KMS-11 (cell line): ENCODE measurements at regions not wholly inside any gene's neighbourhood (a gene's known extent, or its start where the extent isn't known, plus 50 kb on each side); places are given as distances from the start of the nearest gene placed in this dataset.

Experiments used
- H2AFZ ChIP-seq: fragments of 200-600 bp; sonication (generic); 2 replicates; pipeline ENCODE4 v1.6.1; 2016; ENCODE audit warnings: antibody characterized with exemption, mixed run types, low read depth
- H3K27ac ChIP-seq: fragments of 200-600 bp; sonication (generic); 2 replicates; pipeline ENCODE4 v1.6.1; 2016; ENCODE audit warnings: mild to moderate bottlenecking, mixed run types
- H3K27me3 ChIP-seq: fragments of 200-600 bp; sonication (generic); 2 replicates; pipeline ENCODE4 v1.6.1; 2017; ENCODE audit warnings: mild to moderate bottlenecking, low read depth, mixed run types, moderate library complexity; ENCODE audit not compliant: insufficient read depth
- H3K36me3 ChIP-seq: fragments of 200-600 bp; sonication (generic); 2 replicates; pipeline ENCODE4 v1.6.1; 2017; ENCODE audit warnings: mild to moderate bottlenecking, mixed run types; ENCODE audit not compliant: insufficient read depth
- H3K4me1 ChIP-seq: fragments of 200-600 bp; sonication (generic); 2 replicates; pipeline ENCODE4 v1.6.1; 2016; ENCODE audit warnings: mild to moderate bottlenecking, low read depth, mixed run types; ENCODE audit not compliant: poor library complexity, severe bottlenecking
- H3K4me2 ChIP-seq: fragments of 200-600 bp; sonication (generic); 2 replicates; pipeline ENCODE4 v1.7.0; 2016; ENCODE audit warnings: mild to moderate bottlenecking, mixed run types
- H3K4me3 ChIP-seq: fragments of 200-600 bp; sonication (generic); IDR thresholded peaks from 2 replicates; pipeline ENCODE4 v1.6.1; 2017; ENCODE audit warnings: low read depth, low read length, mixed read lengths; ENCODE audit not compliant: insufficient read depth
- H3K79me2 ChIP-seq: fragments of 200-600 bp; sonication (generic); 2 replicates; pipeline ENCODE4 v1.6.1; 2016; ENCODE audit warnings: low read depth, mixed run types; ENCODE audit not compliant: insufficient read depth
- H3K9ac ChIP-seq: fragments of 200-600 bp; sonication (generic); 2 replicates; pipeline ENCODE4 v1.6.1; 2016; ENCODE audit warnings: mild to moderate bottlenecking, mixed run types
- H4K20me1 ChIP-seq: fragments of 200-600 bp; sonication (generic); 2 replicates; pipeline ENCODE4 v1.6.1; 2016; ENCODE audit warnings: mild to moderate bottlenecking, mixed run types; ENCODE audit not compliant: insufficient read depth
- TF ChIP-seq, protein P1 (sequence below): fragments of 200-600 bp; sonication (generic); conservative IDR thresholded peaks from 2 replicates; pipeline ENCODE4 v1.6.1; 2017; ENCODE audit warnings: low read depth, mild to moderate bottlenecking, antibody characterized with exemption, low read length, moderate library complexity, mixed read lengths

DNA sequence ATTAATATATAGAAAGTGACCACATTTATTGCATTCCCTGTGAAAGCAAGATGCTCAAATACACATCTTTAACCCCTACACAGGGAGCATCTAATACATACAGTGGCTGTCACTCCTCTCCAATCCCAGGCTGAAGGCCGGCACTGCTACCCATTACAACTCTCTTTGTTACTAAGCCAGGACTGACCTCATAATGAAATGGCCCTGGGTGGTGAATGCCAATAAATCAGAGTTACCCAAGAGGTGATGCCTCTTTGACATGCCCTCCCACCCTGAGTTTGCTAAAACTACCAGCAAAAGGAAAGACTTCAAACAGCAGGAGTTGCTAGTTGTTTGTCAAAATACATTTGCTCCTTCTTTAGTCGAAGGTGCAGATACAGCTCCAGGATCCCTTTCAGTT, 214.2 kb downstream of the FOXA2 start:
- no peaks in the 10 kb centered on the region for H3K36me3 ChIP-seq
- H4K20me1 ChIP-seq = no peaks in the 10 kb centered on the region
- no peaks in the 10 kb centered on the region for H3K79me2 ChIP-seq
- no peak overlapping the region for H3K27ac ChIP-seq
- H3K4me3 ChIP-seq = no peak overlapping the region
- H3K4me1 ChIP-seq = no peaks in the 10 kb centered on the region
- no peak overlapping the region for H2AFZ ChIP-seq
- TF ChIP-seq, protein P1, sequence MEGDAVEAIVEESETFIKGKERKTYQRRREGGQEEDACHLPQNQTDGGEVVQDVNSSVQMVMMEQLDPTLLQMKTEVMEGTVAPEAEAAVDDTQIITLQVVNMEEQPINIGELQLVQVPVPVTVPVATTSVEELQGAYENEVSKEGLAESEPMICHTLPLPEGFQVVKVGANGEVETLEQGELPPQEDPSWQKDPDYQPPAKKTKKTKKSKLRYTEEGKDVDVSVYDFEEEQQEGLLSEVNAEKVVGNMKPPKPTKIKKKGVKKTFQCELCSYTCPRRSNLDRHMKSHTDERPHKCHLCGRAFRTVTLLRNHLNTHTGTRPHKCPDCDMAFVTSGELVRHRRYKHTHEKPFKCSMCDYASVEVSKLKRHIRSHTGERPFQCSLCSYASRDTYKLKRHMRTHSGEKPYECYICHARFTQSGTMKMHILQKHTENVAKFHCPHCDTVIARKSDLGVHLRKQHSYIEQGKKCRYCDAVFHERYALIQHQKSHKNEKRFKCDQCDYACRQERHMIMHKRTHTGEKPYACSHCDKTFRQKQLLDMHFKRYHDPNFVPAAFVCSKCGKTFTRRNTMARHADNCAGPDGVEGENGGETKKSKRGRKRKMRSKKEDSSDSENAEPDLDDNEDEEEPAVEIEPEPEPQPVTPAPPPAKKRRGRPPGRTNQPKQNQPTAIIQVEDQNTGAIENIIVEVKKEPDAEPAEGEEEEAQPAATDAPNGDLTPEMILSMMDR = no peak
- no peaks in the 10 kb centered on the region for H3K27me3 ChIP-seq
- H3K9ac ChIP-seq = no peak overlapping the region
- no peak overlapping the region for H3K4me2 ChIP-seq

DNA sequence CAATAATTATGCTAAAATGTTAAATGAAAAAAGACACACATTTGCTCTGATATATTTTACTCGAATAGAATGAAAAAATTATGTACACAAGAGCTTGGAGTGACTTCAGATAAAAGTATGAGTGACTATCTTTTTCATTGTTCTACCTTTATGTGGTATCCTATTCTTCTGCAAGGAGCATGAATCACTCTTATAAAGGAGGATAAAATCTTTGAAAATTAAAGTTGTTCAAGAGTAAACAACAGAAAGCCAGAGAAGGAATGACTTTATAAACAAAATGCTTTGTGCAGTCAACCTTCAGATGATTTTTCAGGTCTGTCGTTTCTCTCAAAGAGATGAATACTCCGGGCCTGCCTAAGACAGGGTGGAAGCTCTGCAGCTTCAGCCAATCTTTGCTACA, 215.3 kb downstream of the FOXA2 start:
- Histone ChIP-seq H3K36me3 (no peaks in the 10 kb centered on the region), H3K4me3 (no peak overlapping the region), H3K4me2 (no peak overlapping the region), H3K27me3 (no peaks in the 10 kb centered on the region), H4K20me1 (no peaks in the 10 kb centered on the region), H3K27ac (no peak overlapping the region), H3K9ac (no peak overlapping the region), H3K79me2 (no peaks in the 10 kb centered on the region), H2AFZ (no peak overlapping the region), H3K4me1 (no peaks in the 10 kb centered on the region)
- TF ChIP-seq, protein P1 = no peak

DNA sequence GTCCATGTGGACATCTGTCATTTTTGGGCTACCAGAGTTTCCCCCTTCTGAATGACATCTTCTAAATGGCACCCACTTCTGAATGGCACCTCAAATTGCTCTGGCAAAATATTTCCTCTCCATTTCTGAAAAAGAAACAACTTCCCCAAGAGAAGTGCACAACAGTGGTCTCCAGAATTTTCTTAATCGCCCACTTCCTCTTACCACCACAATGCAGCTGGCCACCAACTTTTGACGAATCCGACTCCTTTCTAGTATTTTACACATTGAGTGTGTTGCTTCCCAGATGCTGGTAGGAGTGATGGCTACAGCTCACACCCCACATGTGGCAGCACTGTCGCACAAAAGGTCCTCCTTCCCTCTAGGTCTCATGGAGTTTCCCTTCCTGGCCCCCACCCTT, 216.1 kb downstream of the FOXA2 start:
- no peak overlapping the region for H3K27ac ChIP-seq
- TF ChIP-seq, protein P1 = no peak
- H2AFZ ChIP-seq = no peak overlapping the region
- H3K79me2 ChIP-seq = no peaks in the 10 kb centered on the region
- no peak overlapping the region for H3K4me2 ChIP-seq
- no peak overlapping the region for H3K4me3 ChIP-seq
- H3K36me3 ChIP-seq = no peaks in the 10 kb centered on the region
- no peak overlapping the region for H3K9ac ChIP-seq
- H4K20me1 ChIP-seq = no peaks in the 10 kb centered on the region
- H3K4me1 ChIP-seq = no peaks in the 10 kb centered on the region
- H3K27me3 ChIP-seq = no peaks in the 10 kb centered on the region

DNA sequence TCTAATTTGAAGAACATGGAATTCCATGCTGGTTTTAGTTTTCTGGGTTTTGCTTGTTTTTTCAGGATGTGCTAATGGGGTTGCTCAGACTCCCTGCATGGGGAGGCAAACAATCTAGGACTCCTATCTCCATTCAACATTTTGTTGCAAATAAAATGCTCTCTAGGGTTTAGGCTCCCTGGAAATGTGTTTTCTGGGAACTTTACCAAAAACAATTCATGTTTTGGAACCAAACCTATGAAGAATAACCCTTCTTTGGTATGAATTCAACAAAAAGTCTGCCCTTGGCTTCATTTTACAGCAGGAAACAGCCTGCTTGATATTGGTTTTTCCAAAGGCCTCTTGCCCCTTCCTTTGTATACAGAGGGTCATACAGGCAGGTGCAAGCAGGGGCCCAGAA, 217.7 kb downstream of the FOXA2 start:
- Histone ChIP-seq H2AFZ (no peak overlapping the region), H3K27ac (no peak overlapping the region), H3K27me3 (no peaks in the 10 kb centered on the region), H3K79me2 (no peaks in the 10 kb centered on the region), H3K4me2 (no peak overlapping the region), H4K20me1 (no peaks in the 10 kb centered on the region), H3K36me3 (no peaks in the 10 kb centered on the region), H3K4me1 (no peaks in the 10 kb centered on the region), H3K4me3 (no peak overlapping the region), H3K9ac (no peak overlapping the region)
- TF ChIP-seq, protein P1 = no peak

DNA sequence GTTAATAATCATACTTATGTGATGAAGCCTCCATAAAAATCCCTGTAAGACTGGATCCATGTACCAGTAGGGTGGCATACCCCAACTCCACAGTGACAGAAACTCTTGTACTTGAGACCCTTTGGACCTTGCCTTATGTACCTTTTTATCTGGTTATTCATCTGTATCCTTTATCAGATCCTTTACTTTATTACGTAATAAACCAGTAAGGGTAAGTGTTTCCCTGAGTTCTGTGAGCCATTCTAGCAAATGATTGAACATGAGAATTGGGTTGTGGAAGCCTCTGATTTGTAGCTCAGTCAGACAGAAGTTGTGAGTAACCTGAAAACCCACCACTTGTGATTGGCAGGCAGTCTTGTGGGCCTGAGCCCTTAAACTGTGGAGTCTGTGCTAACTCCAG, 229.7 kb downstream of the FOXA2 start:
- no peaks in the 10 kb centered on the region for H3K27me3 ChIP-seq
- H3K4me1 ChIP-seq = no peaks in the 10 kb centered on the region
- no peaks in the 10 kb centered on the region for H3K36me3 ChIP-seq
- H3K79me2 ChIP-seq = no peaks in the 10 kb centered on the region
- TF ChIP-seq, protein P1 = no peak
- no peak overlapping the region for H3K9ac ChIP-seq
- H2AFZ ChIP-seq = no peak overlapping the region
- H4K20me1 ChIP-seq = no peaks in the 10 kb centered on the region
- no peak overlapping the region for H3K4me3 ChIP-seq
- no peak overlapping the region for H3K27ac ChIP-seq
- H3K4me2 ChIP-seq = no peak overlapping the region
